GM12892 (cell line): ENCODE measurements at regions not wholly inside any gene's neighbourhood (a gene's known extent, or its start where the extent isn't known, plus 50 kb on each side); places are given as distances from the start of the nearest gene placed in this dataset.

Source experiments
- POLR2A ChIP-seq: IDR thresholded peaks from 2 replicates; pipeline ENCODE4 v1.6.1; 2011; ENCODE audit warnings: low read depth, low read length, control low read depth
- POLR2AphosphoS5 ChIP-seq: IDR thresholded peaks from 2 replicates; pipeline ENCODE4 v1.6.1; 2011; ENCODE audit warnings: low read depth, low read length, control low read depth

- TF ChIP-seq POLR2AphosphoS5 (no peak), POLR2A (no peak)
These were observed 997.9 kb upstream of the ALCAM start for GRCh38 chr3:104368760-104369159.
